Uterus (tissue), 3 donors: ENCODE measurements at regions not wholly inside any gene's neighbourhood (a gene's known extent, or its start where the extent isn't known, plus 50 kb on each side); places are given as distances from the start of the nearest gene placed in this dataset.

Source experiments
- DNase-seq, 2 donors: peaks; one replicate each; pipeline ENCODE4 v3.0.0-alpha.2; 2019 to 2020
- H3K27ac ChIP-seq, 2 donors: fragments of 200-600 bp; sonication (generic); 1 replicate in 1 of 2; 2 replicates in 1 of 2; pipeline ENCODE4 v1.5.1; 2016 to 2018
- H3K27me3 ChIP-seq, 2 donors: fragments of 200-600 bp; sonication (generic); one replicate each; pipeline ENCODE4 v1.5.1; 2018 to 2019; ENCODE audit warnings: control low read depth in 1 of 2
- H3K36me3 ChIP-seq, 2 donors: fragments of 200-600 bp; sonication (generic); one replicate each; pipeline ENCODE4 v1.5.1; 2019; ENCODE audit warnings: control low read depth in 1 of 2
- H3K4me1 ChIP-seq, 2 donors: fragments of 200-600 bp; sonication (generic); one replicate each; pipeline ENCODE4 v1.5.1; 2018 to 2019; ENCODE audit warnings: control low read depth in 1 of 2
- H3K4me3 ChIP-seq, 2 donors: fragments of 200-600 bp; sonication (generic); 1 replicate in 1 of 2; 2 replicates in 1 of 2; pipeline ENCODE4 v1.5.1; 2018 to 2019; ENCODE audit warnings: mild to moderate bottlenecking in 1 of 2
- H3K9me3 ChIP-seq, 2 donors: fragments of 200-600 bp; sonication (generic); one replicate each; pipeline ENCODE4 v1.5.1; 2019; ENCODE audit warnings: control low read depth in 1 of 2
- POLR2A ChIP-seq, 2 donors: fragments of 450-650 bp; IDR thresholded peaks; one replicate each; pipeline ENCODE4 v1.6.1; 2016; ENCODE audit warnings: antibody characterized with exemption in 2 of 2, mild to moderate bottlenecking in 1 of 2, moderate library complexity in 1 of 2
- intact Hi-C: fragments of 100-400 bp; cut with DNase I; formaldehyde crosslinking; loops from one replicate; pipeline ENCODE4 v1.15.1; 2023; ENCODE audit warnings: low total_unique reads
- TF ChIP-seq, protein P1 (sequence below), 4 experiments: fragments of 200-600 bp in 2 of 4; fragments of 450-650 bp in 2 of 4; sonication (generic) in 2 of 4; IDR thresholded peaks; one replicate each; pipeline ENCODE4 v1.5.1; 2016 to 2019; ENCODE audit warnings: antibody characterized with exemption in 4 of 4, mild to moderate bottlenecking in 2 of 4, moderate library complexity in 1 of 4
- donor health status: DM: yes; HTN: yes; CAD: no.

DNA sequence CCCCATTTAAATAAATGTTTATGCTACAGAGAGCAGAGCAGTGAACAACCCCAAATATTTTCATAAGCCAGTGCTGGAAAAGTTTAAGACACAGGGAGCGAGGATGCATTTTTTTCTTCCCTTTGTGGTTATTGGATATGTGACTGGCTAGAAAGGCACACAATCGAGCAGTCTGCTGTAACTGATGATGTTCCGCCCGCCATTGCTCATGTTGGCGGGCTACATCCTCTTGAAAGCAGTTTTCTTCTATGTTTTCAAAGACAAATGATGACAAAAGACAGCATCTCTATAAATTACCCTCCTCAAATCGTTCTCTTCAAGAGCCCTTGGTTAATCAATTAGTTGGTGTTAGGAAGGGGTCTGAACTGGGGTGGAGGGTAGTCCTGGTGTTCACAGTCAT, 269.8 kb downstream of the SKAP2 start:
- H3K4me1 ChIP-seq: no peaks in the 10 kb centered on the region
- H3K27me3 ChIP-seq: no peaks in the 10 kb centered on the region
- TF ChIP-seq POLR2A (IDR thresholded peaks at IDR 0.05): no peak
- TF ChIP-seq, protein P1, sequence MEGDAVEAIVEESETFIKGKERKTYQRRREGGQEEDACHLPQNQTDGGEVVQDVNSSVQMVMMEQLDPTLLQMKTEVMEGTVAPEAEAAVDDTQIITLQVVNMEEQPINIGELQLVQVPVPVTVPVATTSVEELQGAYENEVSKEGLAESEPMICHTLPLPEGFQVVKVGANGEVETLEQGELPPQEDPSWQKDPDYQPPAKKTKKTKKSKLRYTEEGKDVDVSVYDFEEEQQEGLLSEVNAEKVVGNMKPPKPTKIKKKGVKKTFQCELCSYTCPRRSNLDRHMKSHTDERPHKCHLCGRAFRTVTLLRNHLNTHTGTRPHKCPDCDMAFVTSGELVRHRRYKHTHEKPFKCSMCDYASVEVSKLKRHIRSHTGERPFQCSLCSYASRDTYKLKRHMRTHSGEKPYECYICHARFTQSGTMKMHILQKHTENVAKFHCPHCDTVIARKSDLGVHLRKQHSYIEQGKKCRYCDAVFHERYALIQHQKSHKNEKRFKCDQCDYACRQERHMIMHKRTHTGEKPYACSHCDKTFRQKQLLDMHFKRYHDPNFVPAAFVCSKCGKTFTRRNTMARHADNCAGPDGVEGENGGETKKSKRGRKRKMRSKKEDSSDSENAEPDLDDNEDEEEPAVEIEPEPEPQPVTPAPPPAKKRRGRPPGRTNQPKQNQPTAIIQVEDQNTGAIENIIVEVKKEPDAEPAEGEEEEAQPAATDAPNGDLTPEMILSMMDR (IDR thresholded peaks at IDR 0.05): no peak
- no peak overlapping the region for H3K27ac ChIP-seq
- no peaks in the 10 kb centered on the region for H3K36me3 ChIP-seq
- intact Hi-C loops: no loop called here
- no peak overlapping the region for H3K4me3 ChIP-seq
- H3K9me3 ChIP-seq: no peaks in the 10 kb centered on the region
- no peak for DNase-seq

DNA sequence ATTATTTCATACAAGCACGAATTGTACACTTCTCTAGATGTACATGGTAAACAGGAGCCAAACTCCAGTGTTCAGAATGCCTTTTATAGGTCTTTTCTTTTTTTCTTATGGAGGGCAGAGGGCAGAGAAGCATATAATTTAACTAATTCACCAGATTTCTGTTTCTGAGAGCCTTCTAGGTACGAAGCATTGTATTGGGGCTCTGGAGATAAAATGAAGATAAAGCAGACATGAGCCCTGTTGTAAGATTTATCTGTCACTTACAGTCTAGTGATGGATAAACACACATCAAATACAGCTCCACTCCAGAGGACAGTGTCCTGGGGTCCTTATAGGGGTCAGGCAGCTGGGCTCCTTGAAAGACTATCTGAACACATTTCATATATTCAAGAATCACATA, 265.5 kb downstream of the SKAP2 start:
- no peak overlapping the region for H3K4me3 ChIP-seq
- no peak overlapping the region for H3K27ac ChIP-seq
- no peaks in the 10 kb centered on the region for H3K36me3 ChIP-seq
- H3K27me3 ChIP-seq: no peaks in the 10 kb centered on the region
- no peaks in the 10 kb centered on the region for H3K4me1 ChIP-seq
- DNase-seq: no peak
- TF ChIP-seq, protein P1 (IDR thresholded peaks at IDR 0.05): no peak
- no peak for TF ChIP-seq POLR2A (IDR thresholded peaks at IDR 0.05)
- intact Hi-C loops: no loop called here
- H3K9me3 ChIP-seq: no peaks in the 10 kb centered on the region

DNA sequence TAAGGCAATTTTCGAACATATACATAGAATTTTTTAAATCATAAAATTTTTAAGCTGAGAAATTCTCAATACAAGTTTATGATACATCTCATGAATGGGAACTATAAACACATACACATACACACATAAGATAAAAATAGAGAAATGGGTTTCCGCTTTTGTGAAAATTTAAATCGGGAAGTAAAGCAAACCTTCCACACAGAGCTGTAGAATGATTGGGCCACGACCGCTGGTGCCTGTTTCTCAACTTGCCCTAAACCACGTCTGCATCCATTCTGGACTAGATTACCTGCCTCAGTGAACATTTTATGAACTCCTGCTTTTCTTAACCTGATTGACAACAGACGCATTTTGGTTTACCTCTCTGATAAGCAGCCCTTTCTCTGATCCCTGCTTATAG, 264.4 kb downstream of the SKAP2 start:
- H3K4me3 ChIP-seq: no peak overlapping the region
- H3K9me3 ChIP-seq: no peaks in the 10 kb centered on the region
- intact Hi-C loops: no loop called here
- TF ChIP-seq, protein P1 (IDR thresholded peaks at IDR 0.05): no peak
- TF ChIP-seq POLR2A (IDR thresholded peaks at IDR 0.05): no peak
- no peaks in the 10 kb centered on the region for H3K36me3 ChIP-seq
- no peak for DNase-seq
- no peak overlapping the region for H3K27ac ChIP-seq
- H3K4me1 ChIP-seq: no peaks in the 10 kb centered on the region
- no peaks in the 10 kb centered on the region for H3K27me3 ChIP-seq

DNA sequence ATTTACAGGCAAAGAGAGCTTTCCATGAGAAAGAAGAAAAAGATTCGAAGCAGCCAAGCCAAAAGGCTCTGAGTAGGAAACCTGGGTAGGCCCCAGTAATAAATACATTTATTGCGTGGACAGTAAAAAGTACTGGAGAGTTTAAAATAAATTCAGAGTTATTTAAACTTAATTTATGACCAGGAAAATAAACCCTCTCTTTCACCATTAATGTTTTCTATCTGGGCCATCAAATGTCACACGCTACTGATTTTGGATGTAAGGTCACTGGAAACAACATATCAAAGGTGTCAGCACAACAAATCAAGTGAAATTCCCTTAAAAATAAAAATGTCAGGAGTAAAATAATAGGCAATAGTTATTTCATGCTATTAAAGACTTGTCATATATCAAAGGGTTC, 264.0 kb downstream of the SKAP2 start:
- no peak overlapping the region for H3K27ac ChIP-seq
- no peaks in the 10 kb centered on the region for H3K27me3 ChIP-seq
- no peaks in the 10 kb centered on the region for H3K9me3 ChIP-seq
- intact Hi-C loops: no loop called here
- no peak for DNase-seq
- TF ChIP-seq, protein P1 (IDR thresholded peaks at IDR 0.05): no peak
- no peak for TF ChIP-seq POLR2A (IDR thresholded peaks at IDR 0.05)
- no peak overlapping the region for H3K4me3 ChIP-seq
- no peaks in the 10 kb centered on the region for H3K4me1 ChIP-seq
- H3K36me3 ChIP-seq: no peaks in the 10 kb centered on the region

DNA sequence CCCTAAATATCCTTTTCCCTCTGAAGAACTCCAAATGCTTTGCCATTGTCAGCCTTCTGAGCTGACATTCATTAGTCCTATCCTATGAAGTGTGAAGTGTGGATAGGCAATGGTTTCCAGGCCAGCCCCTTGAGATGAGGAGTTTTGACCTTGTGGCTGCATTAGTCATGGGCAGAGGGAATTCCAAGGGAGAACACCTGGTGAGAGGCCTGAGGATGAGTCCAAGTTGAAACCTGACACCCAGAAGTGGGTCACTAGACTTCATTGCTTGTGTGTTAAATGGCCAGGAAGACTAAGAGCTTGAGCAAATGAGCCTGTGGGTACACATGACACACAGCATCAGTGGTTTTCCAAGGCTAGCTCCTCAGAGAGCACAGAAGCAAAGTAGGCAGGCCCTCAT, 260.8 kb downstream of the SKAP2 start:
- no peak overlapping the region for H3K4me3 ChIP-seq
- no peaks in the 10 kb centered on the region for H3K9me3 ChIP-seq
- DNase-seq: no peak
- H3K36me3 ChIP-seq: no peaks in the 10 kb centered on the region
- TF ChIP-seq, protein P1 (IDR thresholded peaks at IDR 0.05): no peak
- no peak for TF ChIP-seq POLR2A (IDR thresholded peaks at IDR 0.05)
- intact Hi-C loops: no loop called here
- H3K27me3 ChIP-seq: no peaks in the 10 kb centered on the region
- H3K27ac ChIP-seq: no peak overlapping the region
- no peaks in the 10 kb centered on the region for H3K4me1 ChIP-seq
